ENCODE measurements at regions not wholly inside any gene's neighbourhood (a gene's known extent, or its start where the extent isn't known, plus 50 kb on each side); places are given as distances from the start of the nearest gene placed in this dataset.

DNA sequence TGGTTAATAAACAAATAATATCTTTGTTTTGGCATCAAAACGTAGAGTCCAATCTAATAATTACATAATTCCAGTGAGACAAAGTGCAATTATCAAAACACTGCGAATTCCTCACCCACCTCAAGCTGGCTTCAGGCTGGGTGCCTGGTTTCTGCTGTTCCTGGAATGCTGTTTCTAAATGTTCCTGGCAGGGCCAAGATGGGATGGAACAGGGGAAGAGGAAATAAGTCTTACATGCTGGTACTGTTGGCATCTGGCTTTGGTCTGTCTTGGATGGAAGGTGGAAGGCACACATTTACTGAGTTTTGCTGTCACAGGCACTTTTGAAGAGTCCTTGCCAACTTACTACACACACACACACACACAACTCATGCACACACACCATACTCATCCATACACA is 101.9 kb upstream of the SLCO3A1 start:
- Histone ChIP-seq H3K27ac (ENCODE audit: low read length) (no peak overlapping the region), H3K4me3 (ENCODE audit: low read length) (no peak overlapping the region), H3K9me2 (ENCODE audit: insufficient read depth, low read length) (no peaks in the 10 kb centered on the region), H3K27me3 (ENCODE audit: insufficient read depth, low read depth, low read length) (no peaks in the 10 kb centered on the region), H3K79me2 (replicated peaks; ENCODE audit: insufficient read depth, low read length) (no peaks in the 10 kb centered on the region), H3K4me2 (ENCODE audit: low read length) (no peak overlapping the region), H3K9me3 (ENCODE audit: low read length) (no peaks in the 10 kb centered on the region), H3F3A (ENCODE audit: insufficient read depth, low read length, poor library complexity, severe bottlenecking) (no peaks in the 10 kb centered on the region), H3K9ac (ENCODE audit: low read length) (no peak overlapping the region), H4K20me1 (ENCODE audit: insufficient read depth) (no peaks in the 10 kb centered on the region), H2AFZ (ENCODE audit: low read depth, low read length) (no peak overlapping the region), H3K36me3 (ENCODE audit: insufficient read depth, low read length) (no peaks in the 10 kb centered on the region)
- TF ChIP-seq, protein P1, sequence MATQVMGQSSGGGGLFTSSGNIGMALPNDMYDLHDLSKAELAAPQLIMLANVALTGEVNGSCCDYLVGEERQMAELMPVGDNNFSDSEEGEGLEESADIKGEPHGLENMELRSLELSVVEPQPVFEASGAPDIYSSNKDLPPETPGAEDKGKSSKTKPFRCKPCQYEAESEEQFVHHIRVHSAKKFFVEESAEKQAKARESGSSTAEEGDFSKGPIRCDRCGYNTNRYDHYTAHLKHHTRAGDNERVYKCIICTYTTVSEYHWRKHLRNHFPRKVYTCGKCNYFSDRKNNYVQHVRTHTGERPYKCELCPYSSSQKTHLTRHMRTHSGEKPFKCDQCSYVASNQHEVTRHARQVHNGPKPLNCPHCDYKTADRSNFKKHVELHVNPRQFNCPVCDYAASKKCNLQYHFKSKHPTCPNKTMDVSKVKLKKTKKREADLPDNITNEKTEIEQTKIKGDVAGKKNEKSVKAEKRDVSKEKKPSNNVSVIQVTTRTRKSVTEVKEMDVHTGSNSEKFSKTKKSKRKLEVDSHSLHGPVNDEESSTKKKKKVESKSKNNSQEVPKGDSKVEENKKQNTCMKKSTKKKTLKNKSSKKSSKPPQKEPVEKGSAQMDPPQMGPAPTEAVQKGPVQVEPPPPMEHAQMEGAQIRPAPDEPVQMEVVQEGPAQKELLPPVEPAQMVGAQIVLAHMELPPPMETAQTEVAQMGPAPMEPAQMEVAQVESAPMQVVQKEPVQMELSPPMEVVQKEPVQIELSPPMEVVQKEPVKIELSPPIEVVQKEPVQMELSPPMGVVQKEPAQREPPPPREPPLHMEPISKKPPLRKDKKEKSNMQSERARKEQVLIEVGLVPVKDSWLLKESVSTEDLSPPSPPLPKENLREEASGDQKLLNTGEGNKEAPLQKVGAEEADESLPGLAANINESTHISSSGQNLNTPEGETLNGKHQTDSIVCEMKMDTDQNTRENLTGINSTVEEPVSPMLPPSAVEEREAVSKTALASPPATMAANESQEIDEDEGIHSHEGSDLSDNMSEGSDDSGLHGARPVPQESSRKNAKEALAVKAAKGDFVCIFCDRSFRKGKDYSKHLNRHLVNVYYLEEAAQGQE (IDR thresholded peaks at IDR 0.05; ENCODE audit: borderline replicate concordance), result no peak
- TF ChIP-seq, protein P2, sequence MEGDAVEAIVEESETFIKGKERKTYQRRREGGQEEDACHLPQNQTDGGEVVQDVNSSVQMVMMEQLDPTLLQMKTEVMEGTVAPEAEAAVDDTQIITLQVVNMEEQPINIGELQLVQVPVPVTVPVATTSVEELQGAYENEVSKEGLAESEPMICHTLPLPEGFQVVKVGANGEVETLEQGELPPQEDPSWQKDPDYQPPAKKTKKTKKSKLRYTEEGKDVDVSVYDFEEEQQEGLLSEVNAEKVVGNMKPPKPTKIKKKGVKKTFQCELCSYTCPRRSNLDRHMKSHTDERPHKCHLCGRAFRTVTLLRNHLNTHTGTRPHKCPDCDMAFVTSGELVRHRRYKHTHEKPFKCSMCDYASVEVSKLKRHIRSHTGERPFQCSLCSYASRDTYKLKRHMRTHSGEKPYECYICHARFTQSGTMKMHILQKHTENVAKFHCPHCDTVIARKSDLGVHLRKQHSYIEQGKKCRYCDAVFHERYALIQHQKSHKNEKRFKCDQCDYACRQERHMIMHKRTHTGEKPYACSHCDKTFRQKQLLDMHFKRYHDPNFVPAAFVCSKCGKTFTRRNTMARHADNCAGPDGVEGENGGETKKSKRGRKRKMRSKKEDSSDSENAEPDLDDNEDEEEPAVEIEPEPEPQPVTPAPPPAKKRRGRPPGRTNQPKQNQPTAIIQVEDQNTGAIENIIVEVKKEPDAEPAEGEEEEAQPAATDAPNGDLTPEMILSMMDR (IDR thresholded peaks at IDR 0.05; ENCODE audit: poor library complexity, severe bottlenecking), result no peak
- TF ChIP-seq MXI1 (conservative IDR thresholded peaks at IDR 0.05; ENCODE audit: poor library complexity, severe bottlenecking) (no peak), EZH2 (IDR thresholded peaks at IDR 0.05; ENCODE audit: borderline replicate concordance, insufficient read depth, low read length, poor library complexity, severe bottlenecking) (no peak), TAF1 (IDR thresholded peaks at IDR 0.05; ENCODE audit: low read depth) (no peak), POLR2AphosphoS5 (IDR thresholded peaks at IDR 0.05) (no peak), RAD21 (conservative IDR thresholded peaks at IDR 0.05) (no peak)

DNA sequence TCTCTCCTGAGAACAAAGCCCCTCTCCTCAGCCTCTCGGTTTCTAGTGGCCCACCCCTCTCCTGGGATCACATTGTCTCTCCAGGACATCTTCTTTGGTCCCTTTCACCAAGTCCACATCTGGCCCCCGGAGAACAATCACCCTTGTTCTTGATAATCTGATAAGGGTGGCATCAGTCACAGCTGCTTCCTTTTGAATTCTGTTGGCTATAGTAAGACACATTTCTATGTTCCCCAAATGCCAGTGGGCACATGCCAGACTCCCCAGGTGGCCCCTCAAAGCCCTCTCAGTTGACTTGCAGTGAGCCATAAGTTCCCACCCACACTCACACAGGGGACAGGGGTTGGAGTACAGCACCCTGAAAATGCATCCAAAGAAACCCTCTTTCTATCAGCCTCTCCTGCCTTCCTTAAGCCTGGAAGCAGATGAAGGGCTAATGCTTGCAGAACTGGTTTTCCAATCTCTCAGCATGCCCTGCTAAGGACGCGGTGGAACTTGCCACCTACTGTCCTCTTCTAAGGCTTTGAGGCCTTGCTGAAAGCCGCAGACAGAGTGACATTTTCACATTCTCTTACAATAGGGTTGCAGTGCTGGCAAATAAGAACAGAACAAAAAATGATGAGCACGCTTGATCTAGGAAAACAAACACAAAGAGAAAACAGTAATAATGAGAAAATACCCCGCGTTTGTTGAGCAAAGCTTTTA is 101.3 kb upstream of the SLCO3A1 start:
- Histone ChIP-seq H3F3A (ENCODE audit: insufficient read depth, low read length, poor library complexity, severe bottlenecking) (no peaks in the 10 kb centered on the region), H3K27ac (ENCODE audit: low read length) (no peak overlapping the region), H2AFZ (ENCODE audit: low read depth, low read length) (peak overlapping the region; percentile 65), H3K9me2 (ENCODE audit: insufficient read depth, low read length) (no peaks in the 10 kb centered on the region), H3K27me3 (ENCODE audit: insufficient read depth, low read depth, low read length) (no peaks in the 10 kb centered on the region), H3K9ac (ENCODE audit: low read length) (no peak overlapping the region), H3K4me2 (ENCODE audit: low read length) (no peak overlapping the region), H3K36me3 (ENCODE audit: insufficient read depth, low read length) (no peaks in the 10 kb centered on the region), H4K20me1 (ENCODE audit: insufficient read depth) (no peaks in the 10 kb centered on the region), H3K79me2 (replicated peaks; ENCODE audit: insufficient read depth, low read length) (no peaks in the 10 kb centered on the region), H3K4me3 (ENCODE audit: low read length) (no peak overlapping the region), H3K9me3 (ENCODE audit: low read length) (no peaks in the 10 kb centered on the region)
- TF ChIP-seq, protein P2 (IDR thresholded peaks at IDR 0.05; ENCODE audit: poor library complexity, severe bottlenecking), result no peak
- TF ChIP-seq TAF1 (IDR thresholded peaks at IDR 0.05; ENCODE audit: low read depth) (no peak), MXI1 (conservative IDR thresholded peaks at IDR 0.05; ENCODE audit: poor library complexity, severe bottlenecking) (no peak), EZH2 (IDR thresholded peaks at IDR 0.05; ENCODE audit: borderline replicate concordance, insufficient read depth, low read length, poor library complexity, severe bottlenecking) (no peak), POLR2AphosphoS5 (IDR thresholded peaks at IDR 0.05) (no peak), SMC3 (conservative IDR thresholded peaks at IDR 0.05; ENCODE audit: poor library complexity) (no peak), EP300 (conservative IDR thresholded peaks at IDR 0.05; ENCODE audit: poor library complexity, severe bottlenecking) (no peak), RAD21 (conservative IDR thresholded peaks at IDR 0.05) (no peak)
- TF ChIP-seq, protein P1 (IDR thresholded peaks at IDR 0.05; ENCODE audit: borderline replicate concordance), result no peak
